ENCODE measurements at regions not wholly inside any gene's neighbourhood (a gene's known extent, or its start where the extent isn't known, plus 50 kb on each side); places are given as distances from the start of the nearest gene placed in this dataset.
"Not testable (repeated sequence)": the region's sequence is repeated elsewhere in the genome, so short reads cannot be mapped to it uniquely, and the experiment has no call there.

- H3K27ac ChIP-seq: no peak overlapping the region
- no peak for TF ChIP-seq CTCF (IDR thresholded peaks at IDR 0.05)
- no peak for TF ChIP-seq POLR2A (IDR thresholded peaks at IDR 0.05)
These were observed 70.5 kb upstream of the PRL start for GRCh38 chr6:22367346-22367745.

GRCh38 chr6:22368794-22369193, 72.0 kb upstream of the PRL start:
- Histone ChIP-seq H3K4me3 (no peak overlapping the region), H3K9me3 (peaks cover 0 to 6% (median 0%) of the 10 kb centered on the region in 12 donors), H3K36me3 (no peaks in the 10 kb centered on the region), H3K4me1 (peaks cover 0 to 12% (median 1%) of the 10 kb centered on the region in 12 donors), H3K27ac (no peak overlapping the region), H3K27me3 (no peaks in the 10 kb centered on the region)
- peak in 2 of 4 donors; percentile 46 to 55 for ATAC-seq
- WGBS, 4 donors: 18 to 43% (median 35%) methylated on average over 1 of the region's 1 CpG
- no peak for DNase-seq
- intact Hi-C loops (cut with DNase I): no loop called here
- no peak for TF ChIP-seq CTCF (IDR thresholded peaks at IDR 0.05)
- no peak for TF ChIP-seq POLR2A (IDR thresholded peaks at IDR 0.05)

More at GRCh38 chr6:22367346-22367745, 70.5 kb upstream of the PRL start:
- DNase-seq (no peak), ATAC-seq (no peak)
- Histone ChIP-seq H3K4me1 (peaks cover 0 to 24% (median 4%) of the 10 kb centered on the region in 12 donors), H3K36me3 (no peaks in the 10 kb centered on the region), H3K27me3 (no peaks in the 10 kb centered on the region), H3K4me3 (no peak overlapping the region), H3K9me3 (peaks cover 0 to 6% (median 0%) of the 10 kb centered on the region in 12 donors)
- intact Hi-C loops (cut with DNase I): no loop called here
- WGBS, 4 donors: 72 to 86% (median 81%) methylated on average over 1 of the region's 1 CpG

GRCh38 chr6:22372922-22373321, 76.1 kb upstream of the PRL start:
- H3K4me3 ChIP-seq: no peak overlapping the region
- H3K27ac ChIP-seq: no peak overlapping the region
- H3K9me3 ChIP-seq: peaks cover 0 to 5% (median 0%) of the 10 kb centered on the region in 12 donors
- ATAC-seq (no peak), DNase-seq (no peak)
- peaks cover 0 to 6% (median 0%) of the 10 kb centered on the region in 12 donors for H3K4me1 ChIP-seq
- TF ChIP-seq POLR2A (IDR thresholded peaks at IDR 0.05): no peak
- no peak for TF ChIP-seq CTCF (IDR thresholded peaks at IDR 0.05)
- H3K27me3 ChIP-seq: no peaks in the 10 kb centered on the region
- WGBS, 4 donors: 87 to 98% (median 93%) methylated on average over 2 of the region's 2 CpGs
- intact Hi-C loops (cut with DNase I): no loop called here
- H3K36me3 ChIP-seq: no peaks in the 10 kb centered on the region

- H3K9me3 ChIP-seq; H3K4me3 ChIP-seq; DNase-seq; H3K27ac ChIP-seq; H3K27me3 ChIP-seq; intact Hi-C loops (cut with DNase I); H3K36me3 ChIP-seq; H3K4me1 ChIP-seq; ATAC-seq: not testable (repeated sequence)
- 76 to 98% (median 97%) methylated on average over 2 of the region's 2 CpGs for WGBS, 4 donors
These were observed 78.1 kb upstream of the PRL start for GRCh38 chr6:22374950-22375349.

DNA sequence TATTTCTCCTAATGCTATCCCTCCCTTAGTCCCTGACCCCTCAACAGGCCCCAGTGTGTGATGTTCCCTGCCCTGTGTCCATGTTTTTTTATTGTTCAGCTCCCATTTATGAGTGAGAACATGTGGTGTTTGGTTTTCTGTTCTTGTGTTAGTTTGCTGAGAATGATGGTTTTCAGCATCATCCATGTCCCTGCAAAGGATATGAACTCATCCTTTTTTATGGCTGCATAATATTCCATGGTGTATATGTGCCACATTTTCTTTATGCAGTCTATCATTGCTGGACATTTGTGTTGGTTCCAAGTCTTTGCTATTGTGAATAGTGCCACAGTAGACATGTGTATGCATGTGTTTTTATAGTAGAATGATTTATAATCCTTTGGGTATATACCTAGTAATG, 79.5 kb upstream of the PRL start:
- H3K27ac ChIP-seq; intact Hi-C loops (cut with DNase I); ATAC-seq; H3K4me3 ChIP-seq; H3K9me3 ChIP-seq; H3K4me1 ChIP-seq; DNase-seq; H3K27me3 ChIP-seq; H3K36me3 ChIP-seq: not testable (repeated sequence)

- DNase-seq; H3K4me3 ChIP-seq; ATAC-seq; H3K36me3 ChIP-seq; H3K9me3 ChIP-seq; H3K4me1 ChIP-seq; intact Hi-C loops (cut with DNase I); H3K27ac ChIP-seq; H3K27me3 ChIP-seq: not testable (repeated sequence)
- 93 to 100% (median 98%) methylated on average over 1 of the region's 1 CpG for WGBS, 4 donors
These were observed 81.7 kb upstream of the PRL start for GRCh38 chr6:22378536-22378935.
